K562 (cell line): ENCODE measurements at regions not wholly inside any gene's neighbourhood (a gene's known extent, or its start where the extent isn't known, plus 50 kb on each side); places are given as distances from the start of the nearest gene placed in this dataset.

ENCODE experiments used
- DMBX1 ChIP-seq: fragments of 250-450 bp; sonication (Bioruptor Pico); IDR thresholded peaks from 2 replicates; pipeline ENCODE4 v1.8.0; 2022; ENCODE audit warnings: inconsistent platforms, mild to moderate bottlenecking, moderate library complexity, borderline replicate concordance
- FOSL1 ChIP-seq: fragments of 200-800 bp; sonication (Bioruptor generic); conservative IDR thresholded peaks from 2 replicates; pipeline ENCODE4 v1.6.1; 2016; ENCODE audit warnings: missing genetic modification characterization, missing compliant biosample characterization
- GATAD2A ChIP-seq: fragments of 450-650 bp; IDR thresholded peaks from 2 replicates; pipeline ENCODE4 v1.6.1; 2017
- ILK ChIP-seq: fragments of 450-650 bp; IDR thresholded peaks from 2 replicates; pipeline ENCODE4 v1.6.1; 2016; ENCODE audit warnings: missing genetic modification characterization, low read depth, mild to moderate bottlenecking, missing compliant biosample characterization, moderate library complexity, borderline replicate concordance
- SMAD4 ChIP-seq: fragments of 250-450 bp; sonication (Bioruptor Pico); conservative IDR thresholded peaks from 2 replicates; pipeline ENCODE4 v1.8.0; 2021; ENCODE audit warnings: inconsistent platforms, mild to moderate bottlenecking, moderate library complexity
- SMARCC2 ChIP-seq: fragments of 450-650 bp; IDR thresholded peaks from 2 replicates; pipeline ENCODE4 v1.6.1; 2017; ENCODE audit warnings: antibody characterized with exemption, moderate library complexity, mild to moderate bottlenecking, low read depth
- SRSF1 ChIP-seq: fragments of 200-400 bp; formaldehyde crosslinking; IDR thresholded peaks from 2 replicates; pipeline ENCODE4 v1.6.1; 2017; ENCODE audit warnings: mild to moderate bottlenecking, low read depth, low read length, moderate library complexity
- XRCC5 ChIP-seq: fragments of 200-400 bp; formaldehyde crosslinking; IDR thresholded peaks from 2 replicates; pipeline ENCODE4 v1.6.1; 2017; ENCODE audit warnings: low read depth, mild to moderate bottlenecking, low read length
- TF ChIP-seq, protein P1 (sequence below): sonication (generic); formaldehyde crosslinking; IDR thresholded peaks from 2 replicates; pipeline ENCODE4 v1.8.1; 2023; ENCODE audit warnings: mild to moderate bottlenecking, missing genetic modification reagents
- TF ChIP-seq, protein P2 (sequence below), 2 experiments: fragments of 200-800 bp in 1 of 2; sonication (Bioruptor generic) in 1 of 2; sonication (generic) in 1 of 2; formaldehyde crosslinking in 1 of 2; IDR thresholded peaks in 1 of 2; conservative IDR thresholded peaks in 1 of 2; 2 replicates each; pipeline versions ENCODE4 v1.5.0 to v1.6.1; 2016 to 2020; ENCODE audit warnings: missing compliant biosample characterization in 1 of 2, missing genetic modification characterization in 1 of 2, missing genetic modification reagents in 1 of 2
- TF ChIP-seq, protein P3 (sequence below), 2 experiments: fragments of 450-650 bp in 1 of 2; sonication (generic) in 1 of 2; formaldehyde crosslinking in 1 of 2; IDR thresholded peaks in 1 of 2; conservative IDR thresholded peaks in 1 of 2; 2 replicates each; pipeline versions ENCODE4 v1.6.1 to v1.8.1; 2016 to 2023; ENCODE audit warnings: mild to moderate bottlenecking in 2 of 2, moderate library complexity in 2 of 2, inconsistent platforms in 1 of 2, missing genetic modification reagents in 1 of 2
- TF ChIP-seq, protein P4 (sequence below): fragments of 250-450 bp; sonication (Bioruptor Pico); IDR thresholded peaks from 2 replicates; pipeline ENCODE4 v1.8.0; 2021; ENCODE audit warnings: borderline replicate concordance, mild to moderate bottlenecking, moderate library complexity; ENCODE audit not compliant: poor library complexity, severe bottlenecking
- TF ChIP-seq, protein P5 (sequence below): fragments of 250-450 bp; sonication (Bioruptor Pico); IDR thresholded peaks from 2 replicates; pipeline ENCODE4 v1.4.0; 2020; ENCODE audit warnings: mild to moderate bottlenecking, moderate library complexity

DNA sequence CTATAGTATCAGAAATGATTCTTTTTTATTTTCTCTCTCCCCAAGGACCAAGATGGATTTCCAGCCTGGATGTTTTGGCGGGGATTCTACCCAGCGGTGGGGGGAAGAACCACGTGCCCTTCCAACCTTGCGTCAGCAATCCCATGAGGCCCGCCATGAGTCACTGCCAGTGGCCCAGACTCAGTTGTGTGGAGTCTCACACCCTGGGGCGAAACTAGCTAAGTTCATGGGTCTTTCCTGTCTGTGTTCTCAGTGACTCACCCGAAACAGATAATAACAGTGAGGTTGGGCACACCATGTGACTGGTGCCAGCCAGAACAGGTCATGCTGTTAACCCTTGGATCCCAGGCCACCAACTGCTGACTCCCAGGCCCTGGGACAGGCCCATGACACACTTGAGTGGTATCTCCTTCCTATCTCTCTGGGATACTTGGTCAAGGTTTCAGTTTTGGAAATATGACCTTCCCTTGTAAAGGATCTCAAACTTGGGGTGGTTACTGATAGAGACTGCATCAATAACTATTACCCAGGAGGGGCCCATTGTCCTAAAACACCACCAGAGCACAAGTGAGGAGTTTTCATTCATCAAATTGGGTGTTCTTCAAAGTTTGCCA, 98.0 kb upstream of the DUSP10 start (continued):
- TF ChIP-seq, protein P1, sequence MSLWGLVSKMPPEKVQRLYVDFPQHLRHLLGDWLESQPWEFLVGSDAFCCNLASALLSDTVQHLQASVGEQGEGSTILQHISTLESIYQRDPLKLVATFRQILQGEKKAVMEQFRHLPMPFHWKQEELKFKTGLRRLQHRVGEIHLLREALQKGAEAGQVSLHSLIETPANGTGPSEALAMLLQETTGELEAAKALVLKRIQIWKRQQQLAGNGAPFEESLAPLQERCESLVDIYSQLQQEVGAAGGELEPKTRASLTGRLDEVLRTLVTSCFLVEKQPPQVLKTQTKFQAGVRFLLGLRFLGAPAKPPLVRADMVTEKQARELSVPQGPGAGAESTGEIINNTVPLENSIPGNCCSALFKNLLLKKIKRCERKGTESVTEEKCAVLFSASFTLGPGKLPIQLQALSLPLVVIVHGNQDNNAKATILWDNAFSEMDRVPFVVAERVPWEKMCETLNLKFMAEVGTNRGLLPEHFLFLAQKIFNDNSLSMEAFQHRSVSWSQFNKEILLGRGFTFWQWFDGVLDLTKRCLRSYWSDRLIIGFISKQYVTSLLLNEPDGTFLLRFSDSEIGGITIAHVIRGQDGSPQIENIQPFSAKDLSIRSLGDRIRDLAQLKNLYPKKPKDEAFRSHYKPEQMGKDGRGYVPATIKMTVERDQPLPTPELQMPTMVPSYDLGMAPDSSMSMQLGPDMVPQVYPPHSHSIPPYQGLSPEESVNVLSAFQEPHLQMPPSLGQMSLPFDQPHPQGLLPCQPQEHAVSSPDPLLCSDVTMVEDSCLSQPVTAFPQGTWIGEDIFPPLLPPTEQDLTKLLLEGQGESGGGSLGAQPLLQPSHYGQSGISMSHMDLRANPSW (CRISPR knock-in tag) = no peak
- TF ChIP-seq ILK (tag) (no peak), SRSF1 (no peak), DMBX1 (CRISPR knock-in tag) (peak; percentile 20; the same call in 1 of the 2 replicates), SMARCC2 (no peak), GATAD2A (no peak), XRCC5 (no peak), FOSL1 (tag) (peak; percentile 83), SMAD4 (CRISPR knock-in tag) (0 out of 2 replicates have a peak, but pooled peaks have one; percentile 24)
- TF ChIP-seq, protein P2, sequence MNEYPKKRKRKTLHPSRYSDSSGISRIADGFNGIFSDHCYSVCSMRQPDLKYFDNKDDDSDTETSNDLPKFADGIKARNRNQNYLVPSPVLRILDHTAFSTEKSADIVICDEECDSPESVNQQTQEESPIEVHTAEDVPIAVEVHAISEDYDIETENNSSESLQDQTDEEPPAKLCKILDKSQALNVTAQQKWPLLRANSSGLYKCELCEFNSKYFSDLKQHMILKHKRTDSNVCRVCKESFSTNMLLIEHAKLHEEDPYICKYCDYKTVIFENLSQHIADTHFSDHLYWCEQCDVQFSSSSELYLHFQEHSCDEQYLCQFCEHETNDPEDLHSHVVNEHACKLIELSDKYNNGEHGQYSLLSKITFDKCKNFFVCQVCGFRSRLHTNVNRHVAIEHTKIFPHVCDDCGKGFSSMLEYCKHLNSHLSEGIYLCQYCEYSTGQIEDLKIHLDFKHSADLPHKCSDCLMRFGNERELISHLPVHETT (CRISPR knock-in tag; conservative IDR thresholded peaks at IDR 0.05 in 1 of 2, IDR thresholded peaks at IDR 0.05 in 1 of 2) = 0 out of 4 replicates have a peak, but pooled peaks of 1 of the 2 experiments have one; percentile 27
- TF ChIP-seq, protein P3, sequence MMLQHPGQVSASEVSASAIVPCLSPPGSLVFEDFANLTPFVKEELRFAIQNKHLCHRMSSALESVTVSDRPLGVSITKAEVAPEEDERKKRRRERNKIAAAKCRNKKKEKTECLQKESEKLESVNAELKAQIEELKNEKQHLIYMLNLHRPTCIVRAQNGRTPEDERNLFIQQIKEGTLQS (IDR thresholded peaks at IDR 0.05) = peak; percentile 63
- TF ChIP-seq, protein P3 (CRISPR knock-in tag; conservative IDR thresholded peaks at IDR 0.05) = no peak
- TF ChIP-seq, protein P4, sequence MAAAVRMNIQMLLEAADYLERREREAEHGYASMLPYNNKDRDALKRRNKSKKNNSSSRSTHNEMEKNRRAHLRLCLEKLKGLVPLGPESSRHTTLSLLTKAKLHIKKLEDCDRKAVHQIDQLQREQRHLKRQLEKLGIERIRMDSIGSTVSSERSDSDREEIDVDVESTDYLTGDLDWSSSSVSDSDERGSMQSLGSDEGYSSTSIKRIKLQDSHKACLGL (CRISPR knock-in tag) = no peak
- TF ChIP-seq, protein P5, sequence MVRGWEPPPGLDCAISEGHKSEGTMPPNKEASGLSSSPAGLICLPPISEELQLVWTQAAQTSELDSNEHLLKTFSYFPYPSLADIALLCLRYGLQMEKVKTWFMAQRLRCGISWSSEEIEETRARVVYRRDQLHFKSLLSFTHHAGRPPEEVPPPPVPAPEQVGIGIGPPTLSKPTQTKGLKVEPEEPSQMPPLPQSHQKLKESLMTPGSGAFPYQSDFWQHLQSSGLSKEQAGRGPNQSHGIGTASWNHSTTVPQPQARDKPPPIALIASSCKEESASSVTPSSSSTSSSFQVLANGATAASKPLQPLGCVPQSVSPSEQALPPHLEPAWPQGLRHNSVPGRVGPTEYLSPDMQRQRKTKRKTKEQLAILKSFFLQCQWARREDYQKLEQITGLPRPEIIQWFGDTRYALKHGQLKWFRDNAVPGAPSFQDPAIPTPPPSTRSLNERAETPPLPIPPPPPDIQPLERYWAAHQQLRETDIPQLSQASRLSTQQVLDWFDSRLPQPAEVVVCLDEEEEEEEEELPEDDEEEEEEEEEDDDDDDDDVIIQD = no peak
